ENCODE measurements at regions not wholly inside any gene's neighbourhood (a gene's known extent, or its start where the extent isn't known, plus 50 kb on each side); places are given as distances from the start of the nearest gene placed in this dataset.

- no peak overlapping the region for H3K4me3 ChIP-seq (replicated peaks in 1 of 3)
- TF ChIP-seq POLR2A (IDR thresholded peaks at IDR 0.05) (no peak), CTCF (IDR thresholded peaks at IDR 0.05) (no peak)
- intact Hi-C loops (cut with DNase I) = no loop called here
- DNase-seq = no peak
- H3K27ac ChIP-seq = no peak overlapping the region
- H3K4me1 ChIP-seq = no peaks in the 10 kb centered on the region
- no peaks in the 10 kb centered on the region for H3K36me3 ChIP-seq
- WGBS, 2 donors = 80 to 82% methylated on average over 7 of the region's 7 CpGs
- no peaks in the 10 kb centered on the region for H3K27me3 ChIP-seq
- no peaks in the 10 kb centered on the region for H3K9me3 ChIP-seq
These were observed 1517.5 kb upstream of the ZEB2 start for GRCh38 chr2:146037334-146037870.

GRCh38 chr2:146031158-146031557 is 1511.2 kb upstream of the ZEB2 start:
- Histone ChIP-seq H3K36me3 (no peaks in the 10 kb centered on the region), H3K27ac (no peak overlapping the region), H3K4me1 (no peaks in the 10 kb centered on the region), H3K27me3 (no peaks in the 10 kb centered on the region), H3K4me3 (replicated peaks in 1 of 3) (no peak overlapping the region), H3K9me3 (no peaks in the 10 kb centered on the region)
- intact Hi-C loops (cut with DNase I) = no loop called here
- DNase-seq = no peak
- TF ChIP-seq POLR2A (IDR thresholded peaks at IDR 0.05) = no peak
- no peak for TF ChIP-seq CTCF (IDR thresholded peaks at IDR 0.05)
- 92% methylated on average over 3 of the region's 3 CpGs for WGBS, 2 donors

- no peak for DNase-seq
- no peaks in the 10 kb centered on the region for H3K36me3 ChIP-seq
- no peaks in the 10 kb centered on the region for H3K27me3 ChIP-seq
- no peak overlapping the region for H3K27ac ChIP-seq
- no peak overlapping the region for H3K4me3 ChIP-seq (replicated peaks in 1 of 3)
- H3K9me3 ChIP-seq = no peaks in the 10 kb centered on the region
- H3K4me1 ChIP-seq = no peaks in the 10 kb centered on the region
- intact Hi-C loops (cut with DNase I) = no loop called here
- WGBS, 2 donors = 75 to 80% methylated on average over 2 of the region's 2 CpGs
- TF ChIP-seq CTCF (IDR thresholded peaks at IDR 0.05) (no peak), POLR2A (IDR thresholded peaks at IDR 0.05) (no peak)
These were observed 1507.2 kb upstream of the ZEB2 start for GRCh38 chr2:146027156-146027555.

GRCh38 chr2:146025519-146025918 is 1505.6 kb upstream of the ZEB2 start:
- Histone ChIP-seq H3K27me3 (no peaks in the 10 kb centered on the region), H3K27ac (no peak overlapping the region), H3K9me3 (no peaks in the 10 kb centered on the region), H3K4me3 (replicated peaks in 1 of 3) (no peak overlapping the region), H3K4me1 (no peaks in the 10 kb centered on the region), H3K36me3 (no peaks in the 10 kb centered on the region)
- 92 to 96% methylated on average over 1 of the region's 1 CpG for WGBS, 2 donors
- intact Hi-C loops (cut with DNase I) = no loop called here
- DNase-seq = no peak
- no peak for TF ChIP-seq CTCF (IDR thresholded peaks at IDR 0.05)
- no peak for TF ChIP-seq POLR2A (IDR thresholded peaks at IDR 0.05)

GRCh38 chr2:146024212-146024743 is 1504.4 kb upstream of the ZEB2 start:
- H3K4me1 ChIP-seq = no peaks in the 10 kb centered on the region
- intact Hi-C loops (cut with DNase I) = no loop called here
- WGBS, 2 donors = 88 to 89% methylated on average over 1 of the region's 1 CpG

More at GRCh38 chr2:146024212-146024743, 1504.4 kb upstream of the ZEB2 start:
- H3K9me3 ChIP-seq = no peaks in the 10 kb centered on the region
- no peak overlapping the region for H3K4me3 ChIP-seq (replicated peaks in 1 of 3)
- no peaks in the 10 kb centered on the region for H3K27me3 ChIP-seq
- no peaks in the 10 kb centered on the region for H3K36me3 ChIP-seq
- no peak overlapping the region for H3K27ac ChIP-seq
- TF ChIP-seq POLR2A (IDR thresholded peaks at IDR 0.05) (no peak), CTCF (IDR thresholded peaks at IDR 0.05) (no peak)
- DNase-seq = no peak
